Astrocyte of the spinal cord (primary cell): ENCODE measurements at regions not wholly inside any gene's neighbourhood (a gene's known extent, or its start where the extent isn't known, plus 50 kb on each side); places are given as distances from the start of the nearest gene placed in this dataset.

ENCODE experiments used
- DNase-seq: peaks from one replicate; pipeline ENCODE4 v3.0.0; 2011; ENCODE audit warnings: low read depth, low spot score
- H3K4me3 ChIP-seq: 2 replicates; pipeline ENCODE4 v1.5.1; 2011; ENCODE audit warnings: low read depth, mild to moderate bottlenecking, low read length, moderate library complexity
- CTCF ChIP-seq: IDR thresholded peaks from 2 replicates; pipeline ENCODE4 v1.5.1; 2012; ENCODE audit warnings: low read depth, mild to moderate bottlenecking, low read length, inconsistent platforms
- in situ Hi-C: cut with HindIII; loops from 2 replicates; pipeline ENCODE4 v1.10.0; 2017; ENCODE audit warnings: low sequenced_read_pairs

- H3K4me3 ChIP-seq, result no peak overlapping the region
- DNase-seq, result peak; percentile 94
- in situ Hi-C loops, result no loop called here
- no peak for TF ChIP-seq CTCF
These were observed 108.7 kb upstream of the TMEM170B start for GRCh38 chr6:11428895-11429294.

DNA sequence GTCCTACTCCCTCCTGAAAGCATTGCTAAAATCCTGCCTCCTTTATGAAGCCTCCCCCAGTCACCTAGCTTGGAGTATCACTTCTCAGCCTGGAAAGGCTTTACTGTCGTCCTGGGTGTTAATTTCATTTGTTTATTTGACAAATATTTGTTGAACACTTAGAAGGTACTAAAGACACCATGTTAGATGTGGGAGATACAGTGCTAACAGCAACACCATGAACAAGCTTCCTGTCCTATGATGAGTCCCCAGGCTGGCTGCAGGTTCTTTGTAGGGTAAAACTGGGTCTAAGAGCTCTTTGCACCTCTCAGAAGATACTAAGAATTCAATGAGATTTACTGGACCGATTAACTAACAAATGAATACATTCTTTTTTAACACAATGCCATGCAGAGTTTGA, 109.2 kb upstream of the TMEM170B start:
- in situ Hi-C loops, result no loop called here

DNA sequence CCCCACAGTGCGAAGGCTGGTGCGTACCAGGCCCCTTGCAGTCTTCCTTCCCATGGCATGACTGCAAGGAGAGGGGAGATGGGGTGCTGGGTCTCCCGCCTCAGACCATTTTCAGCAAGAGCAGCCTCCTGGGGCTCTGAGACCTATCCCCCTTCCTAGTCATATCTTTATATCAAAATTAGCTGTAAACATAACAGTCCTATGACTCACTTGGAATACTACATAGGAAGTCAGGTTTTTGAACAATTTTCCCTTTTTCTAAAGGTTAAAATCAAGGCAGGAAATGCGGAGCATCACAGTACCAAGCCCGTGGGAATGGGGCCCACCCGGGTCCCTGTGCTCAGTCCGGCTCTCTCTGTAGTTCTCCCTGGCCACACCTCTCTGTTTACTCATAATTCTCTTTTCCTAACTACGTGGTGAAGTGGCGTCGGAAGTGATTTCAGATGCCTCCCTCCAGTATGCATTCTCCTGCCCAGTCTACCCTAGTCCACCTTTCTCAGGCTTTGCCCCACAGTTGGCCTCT, 109.8 kb upstream of the TMEM170B start:
- DNase-seq, result peak; percentile 54
- no peak for TF ChIP-seq CTCF
- in situ Hi-C loops, result no loop called here
- no peak overlapping the region for H3K4me3 ChIP-seq

More for the DNA sequence above, 109.2 kb upstream of the TMEM170B start:
- no peak for DNase-seq
- H3K4me3 ChIP-seq, result no peak overlapping the region
- TF ChIP-seq CTCF, result no peak

GRCh38 chr6:11427091-11427722, 110.3 kb upstream of the TMEM170B start:
- in situ Hi-C loops, result no loop called here
- no peak overlapping the region for H3K4me3 ChIP-seq
- no peak for DNase-seq
- TF ChIP-seq CTCF, result no peak

DNA sequence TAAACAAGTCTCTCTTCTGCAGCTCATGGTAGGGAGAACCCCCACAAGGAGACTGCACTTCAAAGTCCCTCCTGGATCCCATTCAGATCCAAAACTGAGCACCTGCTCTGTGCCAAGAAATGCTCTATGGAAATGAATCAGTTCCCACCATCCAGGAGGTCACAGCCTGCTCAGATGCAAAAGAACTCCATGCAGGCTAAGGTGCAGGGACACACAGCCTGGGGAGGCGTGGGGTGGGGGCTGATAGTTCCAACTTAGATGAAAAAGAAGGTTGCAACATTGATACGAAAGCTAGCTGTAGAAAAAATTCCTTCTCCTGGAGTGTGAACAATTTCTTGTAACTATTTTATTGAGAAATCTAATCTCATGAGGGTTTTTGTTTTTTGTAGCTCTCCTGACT, 111.0 kb upstream of the TMEM170B start:
- in situ Hi-C loops, result no loop called here
- peak; percentile 22 for DNase-seq
- TF ChIP-seq CTCF, result no peak
- H3K4me3 ChIP-seq, result no peak overlapping the region

DNA sequence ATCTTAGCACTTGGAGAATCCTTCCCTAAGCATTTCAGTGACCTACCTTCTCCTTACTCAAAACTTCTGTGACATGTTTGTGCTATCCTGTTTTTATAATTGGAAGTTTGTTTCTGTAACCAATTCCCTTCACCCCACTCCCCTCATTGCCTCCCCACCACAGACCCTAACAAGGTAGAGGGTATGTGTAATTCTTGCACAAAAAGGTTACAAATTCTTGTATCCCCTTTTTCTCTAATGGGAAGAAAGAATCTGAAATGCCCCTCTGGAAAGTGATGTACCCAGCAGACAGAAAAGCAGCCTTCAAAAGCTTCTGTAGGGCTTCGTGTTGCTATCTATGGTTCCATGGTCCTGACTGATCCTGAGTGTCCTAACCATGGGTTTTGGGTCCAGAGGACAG, 111.7 kb upstream of the TMEM170B start:
- H3K4me3 ChIP-seq, result no peak overlapping the region
- DNase-seq, result no peak
- in situ Hi-C loops, result no loop called here
- no peak for TF ChIP-seq CTCF
